Small intestine (tissue), 7 donors: ENCODE measurements at regions not wholly inside any gene's neighbourhood (a gene's known extent, or its start where the extent isn't known, plus 50 kb on each side); places are given as distances from the start of the nearest gene placed in this dataset.

ENCODE experiments used
- DNase-seq, 2 donors: peaks; one replicate each; pipeline versions ENCODE4 v3.0.0 to v3.0.0-alpha.2; 2013
- FAIRE-seq: peaks from 2 replicates; lab custom pipeline; 2012; peaks lifted over from hg19 to GRCh38; lab: Jason Lieb, UNC
- H3K27ac ChIP-seq, 3 donors: one replicate each; pipeline ENCODE4 v1.5.1; 2013; ENCODE audit warnings: low read length in 2 of 3, mild to moderate bottlenecking in 2 of 3, control low read depth in 1 of 3, inconsistent platforms in 1 of 3, low read depth in 1 of 3, moderate library complexity in 1 of 3
- H3K27me3 ChIP-seq, 3 donors: one replicate each; pipeline ENCODE4 v1.6.1; 2013; ENCODE audit warnings: low read length in 3 of 3, inconsistent platforms in 1 of 3; ENCODE audit not compliant: control insufficient read depth in 3 of 3, insufficient read depth in 3 of 3
- H3K36me3 ChIP-seq, 3 donors: one replicate each; pipeline ENCODE4 v1.6.1; 2013; ENCODE audit warnings: low read length in 3 of 3, inconsistent platforms in 1 of 3, low read depth in 1 of 3, mild to moderate bottlenecking in 1 of 3, moderate library complexity in 1 of 3; ENCODE audit not compliant: control insufficient read depth in 3 of 3, insufficient read depth in 2 of 3
- H3K4me1 ChIP-seq, 3 donors: one replicate each; pipeline ENCODE4 v1.6.1; 2013; ENCODE audit warnings: low read length in 2 of 3, inconsistent platforms in 1 of 3, low read depth in 1 of 3, mild to moderate bottlenecking in 1 of 3, moderate library complexity in 1 of 3; ENCODE audit not compliant: control insufficient read depth in 3 of 3, insufficient read depth in 2 of 3
- H3K4me3 ChIP-seq, 3 donors: one replicate each; pipeline ENCODE4 v1.5.1; 2013; ENCODE audit warnings: low read length in 3 of 3, control low read depth in 1 of 3, inconsistent platforms in 1 of 3, low read depth in 1 of 3, mild to moderate bottlenecking in 1 of 3, moderate library complexity in 1 of 3
- H3K9me3 ChIP-seq, 2 donors: one replicate each; pipeline ENCODE4 v1.6.1; 2013; ENCODE audit warnings: low read depth in 1 of 2, low read length in 1 of 2; ENCODE audit not compliant: control insufficient read depth in 2 of 2, insufficient read depth in 1 of 2
- WGBS, 3 donors: extraction: QIAGEN DNeasy Blood & Tissue Kit; methylation state at CpG; one replicate each; pipeline ENCODE4 v1.1.7; 2013; 5-methylcytosine and 5-hydroxymethylcytosine counted together
- donor health status: healthy with polysubstance abuse.
- donor health status: control.
- donor health status: control.
- donor health status: Bipolar disorder and iron deficiency.
- donor health status: healthy.

DNA sequence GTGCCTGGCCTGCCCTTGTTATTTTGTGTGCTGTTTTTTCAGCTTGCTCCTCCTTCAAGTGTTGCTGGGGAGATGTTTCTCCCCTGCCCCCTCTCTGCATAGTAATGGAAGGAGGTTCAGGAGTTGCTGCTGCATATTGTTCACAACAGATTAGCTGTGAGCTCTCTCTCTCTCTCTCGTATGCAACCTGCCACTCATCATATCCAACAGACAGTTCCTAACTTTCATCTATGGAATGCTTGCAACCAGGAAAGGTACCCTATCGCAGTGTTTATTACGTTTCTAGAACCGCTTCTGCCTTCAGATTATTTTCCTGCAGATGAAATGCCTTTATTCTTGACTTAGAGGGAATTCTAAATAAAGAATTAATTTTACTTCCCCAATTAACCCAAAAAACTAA, 372.9 kb downstream of the RMST start:
- H3K27ac ChIP-seq, result no peak overlapping the region
- 75 to 80% (median 77%) methylated on average over 4 of the region's 4 CpGs for WGBS, 3 donors

DNA sequence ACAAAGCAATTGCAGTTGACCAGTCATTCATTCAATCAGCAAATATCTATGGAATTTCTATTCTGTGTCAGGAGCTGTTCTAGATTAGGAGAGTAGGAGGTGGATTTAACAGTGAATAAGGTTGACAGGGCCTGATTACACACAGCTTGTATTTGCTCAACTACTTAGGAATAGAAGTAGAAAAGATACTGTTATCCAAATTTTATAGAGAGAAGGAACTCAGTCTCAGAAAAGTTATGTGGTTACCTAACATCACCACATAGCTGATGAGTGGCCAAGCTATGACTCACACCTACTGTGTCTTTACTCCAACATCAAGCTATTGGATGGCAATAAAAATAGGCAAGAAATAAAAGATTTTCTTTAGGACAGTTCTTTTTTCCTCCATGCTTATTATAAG, 374.8 kb downstream of the RMST start:
- no peak for DNase-seq
- H3K36me3 ChIP-seq, result no peaks in the 10 kb centered on the region
- no peaks in the 10 kb centered on the region for H3K27me3 ChIP-seq
- H3K4me3 ChIP-seq, result no peak overlapping the region
- no peak for FAIRE-seq
- no peak overlapping the region for H3K27ac ChIP-seq
- no peaks in the 10 kb centered on the region for H3K9me3 ChIP-seq
- H3K4me1 ChIP-seq, result no peaks in the 10 kb centered on the region

More for the DNA sequence above, 372.9 kb downstream of the RMST start:
- H3K4me3 ChIP-seq, result no peak overlapping the region
- no peaks in the 10 kb centered on the region for H3K4me1 ChIP-seq
- FAIRE-seq, result no peak
- H3K9me3 ChIP-seq, result no peaks in the 10 kb centered on the region
- H3K27me3 ChIP-seq, result no peaks in the 10 kb centered on the region
- no peak for DNase-seq
- H3K36me3 ChIP-seq, result no peaks in the 10 kb centered on the region

DNA sequence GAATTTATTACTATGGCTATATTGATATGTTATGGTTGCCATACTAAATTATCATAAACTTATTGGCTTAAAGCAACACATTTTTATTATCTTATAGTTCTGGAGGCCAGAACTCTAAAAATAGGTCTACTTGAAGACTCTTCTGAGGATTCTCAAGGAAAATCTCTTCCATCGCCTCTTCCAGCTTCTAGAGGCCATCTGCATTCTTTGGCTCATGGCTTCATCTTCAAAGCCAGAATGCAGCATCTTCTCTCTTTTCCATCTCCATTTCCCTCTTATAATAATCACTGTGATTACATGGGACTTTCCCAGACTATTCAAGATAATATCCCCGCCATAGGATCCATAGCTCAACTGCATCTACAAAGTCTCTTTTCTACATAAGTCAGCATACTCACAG, 385.4 kb downstream of the RMST start:
- H3K27me3 ChIP-seq, result no peaks in the 10 kb centered on the region
- no peak overlapping the region for H3K27ac ChIP-seq
- FAIRE-seq (no peak), DNase-seq (no peak)
- H3K4me3 ChIP-seq, result no peak overlapping the region
- H3K36me3 ChIP-seq, result no peaks in the 10 kb centered on the region
- WGBS, 3 donors, result 75 to 92% (median 88%) methylated on average over 2 of the region's 2 CpGs
- H3K4me1 ChIP-seq, result no peaks in the 10 kb centered on the region
- no peaks in the 10 kb centered on the region for H3K9me3 ChIP-seq

DNA sequence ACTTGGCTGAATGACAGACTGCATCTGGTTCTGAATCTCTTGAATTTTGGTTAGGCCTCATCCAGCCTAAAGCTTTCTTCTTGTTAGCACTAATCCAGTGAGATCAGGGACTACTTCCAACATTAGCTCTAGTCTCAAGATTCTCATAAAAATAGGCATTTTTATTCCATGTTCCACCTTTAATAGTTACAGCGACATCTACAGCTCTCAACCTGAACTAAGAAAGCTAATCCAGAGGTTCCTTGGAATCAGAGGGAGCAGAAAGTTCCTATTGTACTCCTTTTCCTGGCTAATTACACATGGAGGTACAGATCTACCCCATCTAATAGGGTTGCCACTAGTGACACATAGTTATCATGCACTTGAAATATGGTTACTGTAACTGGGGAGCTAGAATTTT, 391.9 kb downstream of the RMST start:
- DNase-seq (no peak), FAIRE-seq (no peak)
- no peak overlapping the region for H3K27ac ChIP-seq
- WGBS, 3 donors, result 84 to 93% (median 92%) methylated on average over 1 of the region's 1 CpG
- no peaks in the 10 kb centered on the region for H3K36me3 ChIP-seq
- H3K27me3 ChIP-seq, result no peaks in the 10 kb centered on the region
- H3K9me3 ChIP-seq, result no peaks in the 10 kb centered on the region
- no peaks in the 10 kb centered on the region for H3K4me1 ChIP-seq
- H3K4me3 ChIP-seq, result no peak overlapping the region

DNA sequence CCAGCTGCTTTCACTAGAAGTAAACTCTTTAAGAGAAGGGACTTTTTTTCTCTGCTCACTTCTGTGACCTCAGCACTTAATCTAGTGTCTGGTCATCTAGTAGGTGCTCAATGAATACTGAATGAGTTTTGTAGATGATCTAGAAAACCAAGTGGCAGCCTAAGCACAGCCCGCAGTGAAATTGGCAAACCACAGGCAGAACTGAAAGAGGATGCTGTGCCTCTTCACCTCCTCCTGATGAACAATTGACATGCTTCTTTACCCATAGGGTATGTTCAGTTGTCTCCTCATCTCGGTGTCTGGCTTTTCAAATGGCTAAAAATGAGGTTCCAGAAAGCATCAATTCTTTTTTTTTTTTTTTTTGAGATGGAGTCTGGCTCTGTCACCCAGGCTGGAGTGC, 399.5 kb downstream of the RMST start:
- no peak for FAIRE-seq
- H3K9me3 ChIP-seq, result no peaks in the 10 kb centered on the region
- H3K4me1 ChIP-seq, result no peaks in the 10 kb centered on the region
- no peaks in the 10 kb centered on the region for H3K27me3 ChIP-seq
- H3K36me3 ChIP-seq, result no peaks in the 10 kb centered on the region
- H3K27ac ChIP-seq, result no peak overlapping the region
- no peak for DNase-seq
- 40 to 51% (median 46%) methylated on average over 2 of the region's 2 CpGs for WGBS, 3 donors
- H3K4me3 ChIP-seq, result no peak overlapping the region

DNA sequence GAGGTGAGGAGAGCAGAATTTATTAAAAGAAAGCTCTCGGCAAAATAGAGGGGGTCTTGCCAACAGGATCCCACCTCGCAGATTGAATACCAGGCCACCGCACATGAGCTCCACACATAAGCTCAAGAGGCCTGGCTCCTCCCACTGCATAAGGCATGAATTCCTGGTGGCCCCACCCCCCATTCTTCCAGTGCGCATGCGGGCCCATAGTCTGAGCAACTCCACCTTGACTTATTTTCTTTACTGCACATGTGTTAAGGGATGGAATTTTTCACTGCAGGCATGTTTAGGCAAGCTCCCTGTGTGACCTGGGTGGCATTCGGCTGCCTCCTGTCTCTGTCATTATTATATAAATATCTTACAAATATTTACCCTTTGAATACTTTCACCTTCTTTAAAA, 412.5 kb downstream of the RMST start:
- H3K27ac ChIP-seq, result no peak overlapping the region
- no peaks in the 10 kb centered on the region for H3K36me3 ChIP-seq
- H3K27me3 ChIP-seq, result no peaks in the 10 kb centered on the region
- 68 to 86% (median 86%) methylated on average over 6 of the region's 6 CpGs for WGBS, 3 donors
- no peak for DNase-seq
- H3K4me1 ChIP-seq, result no peaks in the 10 kb centered on the region
- no peak for FAIRE-seq
- no peaks in the 10 kb centered on the region for H3K9me3 ChIP-seq
- no peak overlapping the region for H3K4me3 ChIP-seq

DNA sequence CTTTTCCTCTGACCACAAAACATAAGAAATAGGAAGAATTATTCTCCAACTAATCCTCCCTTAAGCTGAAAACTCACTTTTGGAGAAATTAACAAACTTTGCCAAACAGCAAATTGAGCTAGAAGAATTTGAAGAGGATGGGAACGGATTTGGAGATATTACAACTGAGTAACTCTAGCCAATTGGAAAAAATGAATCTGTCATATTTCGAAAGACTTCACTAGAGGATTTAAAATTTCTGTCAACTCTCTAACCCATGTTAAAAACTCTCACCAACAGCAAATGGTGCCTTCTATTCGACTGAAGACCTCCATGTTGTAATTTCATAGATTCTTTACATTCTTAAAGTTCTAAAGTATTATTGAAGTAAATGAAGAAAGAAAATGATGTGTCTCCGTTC, 414.2 kb downstream of the RMST start:
- no peaks in the 10 kb centered on the region for H3K9me3 ChIP-seq
- H3K27me3 ChIP-seq, result no peaks in the 10 kb centered on the region
- FAIRE-seq (no peak), DNase-seq (no peak)
- no peaks in the 10 kb centered on the region for H3K36me3 ChIP-seq
- H3K4me1 ChIP-seq, result no peaks in the 10 kb centered on the region
- no peak overlapping the region for H3K4me3 ChIP-seq
- WGBS, 3 donors, result 56 to 69% (median 60%) methylated on average over 4 of the region's 4 CpGs
- no peak overlapping the region for H3K27ac ChIP-seq

DNA sequence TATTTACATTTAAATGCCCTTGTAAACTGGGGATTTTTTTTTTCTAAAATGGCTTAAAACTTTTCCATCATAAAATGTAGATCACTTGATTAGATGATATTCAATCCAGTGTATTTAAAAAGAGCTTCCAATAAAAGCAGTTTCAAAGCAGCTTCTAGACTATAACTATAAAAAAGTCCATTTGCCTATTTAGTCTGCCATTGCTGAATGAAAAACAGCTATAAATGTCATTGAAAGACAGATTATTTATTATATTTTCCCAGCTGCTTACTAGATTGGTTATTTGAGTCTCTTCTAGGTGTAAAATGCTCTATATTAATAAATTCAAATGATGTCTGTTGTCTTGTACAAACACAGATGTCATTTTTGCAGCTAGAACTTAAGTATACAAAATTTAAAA, 414.8 kb downstream of the RMST start:
- no peak overlapping the region for H3K27ac ChIP-seq
- no peak for FAIRE-seq
- H3K36me3 ChIP-seq, result no peaks in the 10 kb centered on the region
- no peak overlapping the region for H3K4me3 ChIP-seq
- no peaks in the 10 kb centered on the region for H3K9me3 ChIP-seq
- no peaks in the 10 kb centered on the region for H3K27me3 ChIP-seq
- no peak for DNase-seq
- H3K4me1 ChIP-seq, result no peaks in the 10 kb centered on the region

DNA sequence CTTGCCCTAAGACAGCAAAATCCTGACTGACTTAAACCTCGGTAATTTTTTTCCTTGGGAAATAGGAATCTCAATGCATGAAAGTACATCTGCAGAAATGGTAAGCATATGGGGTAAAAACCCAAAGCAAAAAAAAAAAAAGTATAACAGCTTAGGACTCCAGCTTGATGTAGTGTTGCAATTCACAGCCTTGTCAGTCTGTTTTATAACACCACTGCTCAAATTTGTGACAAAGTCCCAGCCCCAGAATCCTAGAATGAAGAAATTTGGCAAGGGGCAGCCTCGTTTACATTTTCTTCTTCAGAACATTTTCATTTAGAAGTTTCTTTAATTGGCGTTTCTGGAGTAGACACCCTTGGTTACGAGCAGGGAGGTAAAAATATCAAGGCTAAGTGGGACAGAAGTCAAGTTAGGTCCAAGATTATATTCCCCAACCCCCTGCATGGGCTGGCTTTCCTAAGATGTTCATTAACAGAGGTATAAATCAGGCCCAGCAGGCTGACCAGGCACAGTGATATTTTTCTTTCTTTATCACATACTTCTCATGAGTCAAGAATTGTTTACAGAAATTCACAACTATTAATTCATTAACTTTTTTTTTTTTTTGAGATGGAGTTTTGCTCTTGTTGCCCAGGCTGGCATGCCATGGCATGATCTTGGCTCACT, 424.0 kb downstream of the RMST start:
- Histone ChIP-seq H3K36me3 (no peaks in the 10 kb centered on the region), H3K4me3 (no peak overlapping the region), H3K27me3 (no peaks in the 10 kb centered on the region), H3K4me1 (no peaks in the 10 kb centered on the region), H3K27ac (no peak overlapping the region), H3K9me3 (no peaks in the 10 kb centered on the region)
- DNase-seq (no peak), FAIRE-seq (no peak)
- WGBS, 3 donors, result 54 to 66% (median 54%) methylated on average over 4 of the region's 4 CpGs
